Activated CD4-positive, alpha-beta T cell treated with anti-CD3 and anti-CD28 coated beads, Interleukin-2, amount 10 ng/mL, durations not matched to agents 7 days and 5 days (primary cell): ENCODE measurements at regions not wholly inside any gene's neighbourhood (a gene's known extent, or its start where the extent isn't known, plus 50 kb on each side); places are given as distances from the start of the nearest gene placed in this dataset.

Source experiments
- CTCF ChIA-PET: fragments of 350-600 bp; sonication (Branson Sonifier 250); formaldehyde crosslinking; loops from one replicate; lab custom pipeline; 2021; ENCODE audit warnings: antibody characterized with exemption; lab: Charles Lee
- POLR2A ChIA-PET: fragments of 350-600 bp; sonication (Branson Sonifier 250); formaldehyde crosslinking; loops from one replicate; lab custom pipeline; 2021; ENCODE audit warnings: antibody characterized with exemption; lab: Charles Lee
- DNase-seq: peaks from one replicate; pipeline ENCODE4 v3.0.0-alpha.2; 2020
- H3K27ac Mint-ChIP-seq: one replicate; pipeline ENCODE4 v1.8.0; 2021; ENCODE audit warnings: mild to moderate bottlenecking, moderate library complexity, mixed read lengths
- H3K27me3 Mint-ChIP-seq: one replicate; pipeline ENCODE4 v1.8.0; 2021; ENCODE audit warnings: mixed read lengths
- H3K36me3 Mint-ChIP-seq: one replicate; pipeline ENCODE4 v1.8.0; 2021; ENCODE audit warnings: low read depth, mixed read lengths
- H3K4me1 Mint-ChIP-seq: one replicate; pipeline ENCODE4 v1.8.0; 2021; ENCODE audit warnings: mixed read lengths
- H3K4me3 Mint-ChIP-seq: one replicate; pipeline ENCODE4 v1.8.0; 2021; ENCODE audit warnings: mild to moderate bottlenecking, moderate library complexity, mixed read lengths
- H3K9me3 Mint-ChIP-seq: one replicate; pipeline ENCODE4 v1.8.0; 2021; ENCODE audit warnings: mixed read lengths

DNA sequence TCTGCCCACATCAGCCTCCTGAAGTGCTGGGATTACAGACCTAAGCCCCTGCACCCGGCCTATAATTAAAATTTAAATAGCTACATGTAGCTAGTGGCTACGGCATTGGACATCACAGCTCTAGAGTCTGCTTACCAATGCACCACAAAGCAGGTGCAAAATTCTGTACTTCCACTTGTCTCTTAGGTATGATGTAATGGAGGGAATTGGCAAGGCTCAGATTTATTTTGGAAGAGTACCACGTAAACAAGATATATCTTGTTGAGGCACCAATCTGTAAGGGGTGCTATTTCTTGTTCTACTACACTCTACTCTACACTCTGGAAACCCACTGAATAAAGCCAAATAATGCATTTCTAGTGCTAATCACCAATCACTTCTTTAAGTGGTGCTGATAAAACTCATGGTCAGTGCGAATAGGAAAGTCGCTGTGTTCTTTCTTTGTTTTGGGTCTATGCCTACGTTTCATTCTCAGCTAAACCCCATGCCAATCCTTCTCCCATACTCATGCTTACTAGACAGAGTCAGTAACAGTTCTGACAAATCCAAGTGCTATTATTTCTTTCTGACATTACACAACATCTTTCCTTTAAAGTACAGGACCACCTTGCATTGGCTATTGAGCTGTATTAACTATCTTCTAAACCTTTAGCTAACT, 92.3 kb downstream of the GC start:
- Mint-ChIP-seq H3K36me3 (no peaks in the 10 kb centered on the region), H3K9me3 (no peaks in the 10 kb centered on the region), H3K27ac (no peak overlapping the region), H3K4me1 (no peaks in the 10 kb centered on the region), H3K4me3 (no peak overlapping the region), H3K27me3 (peaks cover 2% of the 10 kb centered on the region)
- CTCF ChIA-PET: interaction anchor here (1.6 kb wide), 1 partner anchor 9 kb away, joined by 3 read pairs; no protein-coding TSS in a partner anchor
- DNase-seq: no peak
- POLR2A ChIA-PET: no interaction called here

DNA sequence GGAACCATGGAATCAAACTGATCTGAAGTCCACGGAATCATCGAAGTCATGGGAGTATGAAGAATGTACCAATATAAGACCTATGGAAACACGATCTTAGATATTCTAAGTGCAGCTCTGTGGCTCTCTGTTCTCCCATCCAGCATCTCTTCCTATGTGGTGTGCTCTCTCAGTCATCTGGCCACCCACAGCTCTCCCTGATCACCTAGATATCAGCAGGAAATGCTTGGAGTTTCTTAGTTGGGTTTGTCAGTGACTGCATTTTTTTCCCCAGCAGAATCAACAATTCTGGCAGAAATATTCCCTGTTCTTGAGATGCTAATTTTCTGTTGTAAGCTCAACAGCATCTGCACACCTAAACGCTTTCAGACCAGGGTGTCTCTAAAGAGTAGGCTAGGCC, 94.1 kb downstream of the GC start:
- H3K4me3 Mint-ChIP-seq: no peak overlapping the region
- H3K27ac Mint-ChIP-seq: no peak overlapping the region
- H3K36me3 Mint-ChIP-seq: no peaks in the 10 kb centered on the region
- H3K4me1 Mint-ChIP-seq: no peaks in the 10 kb centered on the region
- DNase-seq: no peak
- POLR2A ChIA-PET: no interaction called here
- no peaks in the 10 kb centered on the region for H3K9me3 Mint-ChIP-seq
- peaks cover 2% of the 10 kb centered on the region for H3K27me3 Mint-ChIP-seq
- CTCF ChIA-PET: interaction anchor here (0.5 kb wide), 1 partner anchor 560 kb away, joined by 3 read pairs; no protein-coding TSS in a partner anchor

DNA sequence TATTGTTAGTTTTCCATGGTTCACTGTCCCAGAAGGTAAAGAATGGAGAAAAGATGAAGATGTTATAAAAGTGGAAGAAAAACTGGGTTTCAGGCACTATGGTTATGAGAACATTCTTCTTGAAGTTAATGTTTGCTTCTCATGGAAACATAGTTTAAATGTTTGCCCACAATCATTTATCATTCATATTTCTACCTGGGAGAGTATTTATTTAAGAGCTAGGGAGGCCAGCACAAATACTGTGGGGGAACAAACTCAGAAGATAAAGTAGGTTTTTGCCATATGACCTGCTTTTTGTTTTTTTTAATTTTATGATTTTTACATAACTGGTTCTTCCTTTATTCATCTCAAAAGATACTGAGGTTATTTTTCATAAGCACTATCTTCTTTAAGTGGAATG, 96.8 kb downstream of the GC start:
- ChIA-PET CTCF (no interaction called here), POLR2A (no interaction called here)
- Mint-ChIP-seq H3K4me3 (no peak overlapping the region), H3K9me3 (no peaks in the 10 kb centered on the region), H3K4me1 (no peaks in the 10 kb centered on the region), H3K27ac (no peak overlapping the region), H3K27me3 (peaks cover 4% of the 10 kb centered on the region), H3K36me3 (no peaks in the 10 kb centered on the region)
- DNase-seq: no peak

DNA sequence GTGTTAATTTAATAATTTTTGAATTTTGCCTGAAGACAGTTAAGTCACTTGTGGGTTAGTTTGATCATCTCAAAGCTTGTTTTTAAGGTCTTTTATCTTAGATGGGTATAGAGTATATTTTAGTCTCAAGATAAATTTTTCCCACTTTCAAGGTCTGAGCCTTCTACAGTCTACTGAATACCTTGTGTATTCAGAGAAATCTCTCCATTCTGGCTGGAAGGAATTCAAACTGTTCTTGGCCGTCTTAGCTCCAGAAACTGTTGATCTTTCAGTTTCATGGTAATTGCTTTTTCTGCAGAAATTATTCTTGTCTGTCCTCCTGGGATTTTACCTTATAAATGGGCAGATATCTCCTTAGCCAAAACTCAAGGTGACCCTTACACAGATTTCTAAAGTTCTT, 97.9 kb downstream of the GC start:
- ChIA-PET CTCF (no interaction called here), POLR2A (no interaction called here)
- Mint-ChIP-seq H3K9me3 (no peaks in the 10 kb centered on the region), H3K27ac (no peak overlapping the region), H3K4me3 (no peak overlapping the region), H3K4me1 (no peaks in the 10 kb centered on the region), H3K27me3 (peaks cover 7% of the 10 kb centered on the region), H3K36me3 (no peaks in the 10 kb centered on the region)
- no peak for DNase-seq

DNA sequence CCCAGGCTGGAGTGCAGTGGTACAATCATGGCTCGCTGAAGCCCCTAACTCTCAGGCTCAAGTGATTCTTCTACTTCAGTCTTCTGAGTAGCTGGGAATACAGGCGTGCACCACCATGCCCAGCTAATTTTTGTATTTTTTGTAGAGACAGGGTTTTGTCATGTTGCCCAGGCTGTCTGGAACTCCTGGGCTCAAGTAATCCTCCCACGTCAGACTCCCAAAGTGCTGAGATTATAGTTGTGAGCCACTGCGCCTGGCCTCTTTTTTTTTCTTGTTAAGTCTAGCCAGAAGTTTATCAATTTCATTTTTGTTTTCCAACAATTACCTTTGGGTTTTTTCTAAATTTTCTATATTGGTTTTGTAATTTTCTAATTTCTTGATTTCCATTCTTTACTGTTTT, 100.6 kb downstream of the GC start:
- no peak overlapping the region for H3K4me3 Mint-ChIP-seq
- H3K4me1 Mint-ChIP-seq: no peaks in the 10 kb centered on the region
- DNase-seq: no peak
- no peaks in the 10 kb centered on the region for H3K36me3 Mint-ChIP-seq
- H3K9me3 Mint-ChIP-seq: no peaks in the 10 kb centered on the region
- ChIA-PET POLR2A (no interaction called here), CTCF (no interaction called here)
- H3K27me3 Mint-ChIP-seq: peaks cover 13% of the 10 kb centered on the region
- no peak overlapping the region for H3K27ac Mint-ChIP-seq

DNA sequence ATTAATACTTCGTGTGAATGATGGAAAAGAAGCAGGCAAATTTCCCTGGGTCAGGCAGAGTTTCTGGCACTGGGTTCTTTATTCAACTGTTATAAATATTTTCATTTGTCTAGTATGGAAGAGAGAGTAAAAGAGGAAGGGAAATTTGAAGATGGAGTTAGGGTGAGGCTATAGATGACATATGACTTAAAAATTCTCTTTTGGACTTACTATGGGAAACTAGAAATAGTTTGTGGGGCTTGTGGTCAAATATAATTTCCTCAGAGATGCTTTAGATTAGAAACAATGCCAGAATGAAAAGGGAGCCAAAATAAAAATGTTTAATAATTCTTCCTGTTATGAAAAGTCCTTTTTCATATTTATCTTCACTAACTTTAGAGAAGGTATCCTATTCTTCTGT, 103.2 kb downstream of the GC start:
- DNase-seq: no peak
- no peak overlapping the region for H3K27ac Mint-ChIP-seq
- ChIA-PET POLR2A (no interaction called here), CTCF (no interaction called here)
- no peak overlapping the region for H3K4me3 Mint-ChIP-seq
- H3K9me3 Mint-ChIP-seq: no peaks in the 10 kb centered on the region
- H3K27me3 Mint-ChIP-seq: peaks cover 13% of the 10 kb centered on the region
- no peaks in the 10 kb centered on the region for H3K36me3 Mint-ChIP-seq
- H3K4me1 Mint-ChIP-seq: no peaks in the 10 kb centered on the region

DNA sequence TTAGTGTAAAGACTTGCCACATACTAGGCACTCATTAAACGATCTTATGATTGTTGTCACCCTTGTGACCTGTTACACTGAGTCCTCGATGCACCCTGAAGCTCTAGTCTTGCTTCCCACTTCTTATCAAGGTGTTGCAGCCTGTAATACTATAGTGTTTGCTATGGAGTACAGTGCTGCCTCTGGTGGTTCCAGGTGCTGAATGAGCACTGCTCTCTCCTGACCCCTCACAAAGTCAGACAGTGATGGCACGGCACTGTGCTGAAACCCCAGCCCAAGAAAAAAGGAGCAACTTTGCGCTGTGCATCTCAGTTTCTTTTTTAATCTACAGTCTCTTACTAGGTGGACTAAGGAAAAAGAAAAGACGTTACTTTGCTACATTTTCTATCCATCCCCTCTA, 106.3 kb downstream of the GC start:
- CTCF ChIA-PET: no interaction called here
- no peaks in the 10 kb centered on the region for H3K36me3 Mint-ChIP-seq
- no peak overlapping the region for H3K27ac Mint-ChIP-seq
- no peak for DNase-seq
- no peak overlapping the region for H3K4me3 Mint-ChIP-seq
- no peaks in the 10 kb centered on the region for H3K9me3 Mint-ChIP-seq
- POLR2A ChIA-PET: no interaction called here
- H3K27me3 Mint-ChIP-seq: peaks cover 11% of the 10 kb centered on the region
- no peaks in the 10 kb centered on the region for H3K4me1 Mint-ChIP-seq

DNA sequence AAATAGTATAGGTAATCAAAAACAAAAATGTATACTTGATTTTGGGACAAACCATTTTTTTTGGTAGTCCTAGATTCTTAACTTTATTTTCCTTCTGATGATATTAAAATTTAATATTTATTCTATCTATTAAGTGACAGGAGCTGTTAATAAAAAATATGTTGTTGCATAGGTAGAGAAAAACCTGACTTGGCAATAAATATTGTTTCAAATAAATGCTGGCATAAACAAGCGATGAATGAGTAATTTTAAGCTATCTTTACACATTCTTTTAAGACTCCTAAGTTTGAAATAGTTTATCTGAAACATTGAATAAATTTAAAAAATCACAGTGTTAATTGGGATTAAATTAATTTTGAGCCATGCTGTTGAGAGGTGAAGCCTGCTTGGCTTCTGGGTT, 114.6 kb downstream of the GC start:
- ChIA-PET CTCF (no interaction called here), POLR2A (no interaction called here)
- no peak overlapping the region for H3K4me3 Mint-ChIP-seq
- no peak for DNase-seq
- H3K9me3 Mint-ChIP-seq: no peaks in the 10 kb centered on the region
- H3K27ac Mint-ChIP-seq: no peak overlapping the region
- H3K4me1 Mint-ChIP-seq: no peaks in the 10 kb centered on the region
- H3K27me3 Mint-ChIP-seq: no peaks in the 10 kb centered on the region
- no peaks in the 10 kb centered on the region for H3K36me3 Mint-ChIP-seq

DNA sequence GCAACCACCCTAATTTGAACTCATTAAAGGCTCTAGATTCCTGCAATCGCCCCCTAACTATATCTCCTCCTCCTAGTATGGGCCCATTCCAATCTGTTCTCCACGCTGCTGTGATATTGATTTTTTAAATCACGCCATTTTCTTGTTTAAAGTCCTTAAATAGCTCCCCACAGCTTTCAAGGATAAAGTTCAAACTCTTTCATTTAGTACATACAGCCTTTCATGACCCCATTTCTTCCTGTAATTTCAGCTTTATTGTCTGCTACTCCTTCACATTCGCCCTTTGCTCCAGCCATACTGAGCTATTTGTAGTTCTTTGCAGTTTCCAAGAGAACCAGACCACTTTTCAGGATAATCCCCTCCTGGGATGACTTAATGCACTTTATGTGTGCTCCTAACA, 118.5 kb downstream of the GC start:
- no peaks in the 10 kb centered on the region for H3K27me3 Mint-ChIP-seq
- H3K9me3 Mint-ChIP-seq: no peaks in the 10 kb centered on the region
- ChIA-PET POLR2A (no interaction called here), CTCF (no interaction called here)
- no peak overlapping the region for H3K27ac Mint-ChIP-seq
- H3K36me3 Mint-ChIP-seq: no peaks in the 10 kb centered on the region
- no peak for DNase-seq
- H3K4me3 Mint-ChIP-seq: no peak overlapping the region
- no peaks in the 10 kb centered on the region for H3K4me1 Mint-ChIP-seq

DNA sequence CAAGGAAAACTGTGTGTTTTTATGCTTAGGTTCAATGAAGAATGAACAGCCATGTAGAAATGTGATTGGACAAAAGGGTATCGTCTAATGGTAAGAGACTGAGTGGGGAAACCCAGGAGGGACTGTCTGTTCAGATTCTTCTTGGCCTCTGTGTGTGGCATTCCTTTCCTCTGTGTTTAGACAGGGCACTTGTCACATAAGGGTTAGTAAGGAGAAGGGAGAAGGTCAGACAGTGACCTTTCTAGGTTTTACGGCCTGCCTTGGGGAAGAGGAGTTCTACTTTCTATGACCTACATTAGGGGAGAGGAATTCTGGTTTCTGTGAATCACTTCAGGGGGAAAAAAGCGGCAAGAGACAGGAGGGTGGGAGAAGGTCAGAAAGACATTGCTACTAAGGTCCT, 119.5 kb downstream of the GC start:
- CTCF ChIA-PET: no interaction called here
- no peaks in the 10 kb centered on the region for H3K9me3 Mint-ChIP-seq
- POLR2A ChIA-PET: no interaction called here
- no peaks in the 10 kb centered on the region for H3K36me3 Mint-ChIP-seq
- no peaks in the 10 kb centered on the region for H3K4me1 Mint-ChIP-seq
- no peak overlapping the region for H3K4me3 Mint-ChIP-seq
- no peaks in the 10 kb centered on the region for H3K27me3 Mint-ChIP-seq
- no peak overlapping the region for H3K27ac Mint-ChIP-seq
- DNase-seq: no peak

DNA sequence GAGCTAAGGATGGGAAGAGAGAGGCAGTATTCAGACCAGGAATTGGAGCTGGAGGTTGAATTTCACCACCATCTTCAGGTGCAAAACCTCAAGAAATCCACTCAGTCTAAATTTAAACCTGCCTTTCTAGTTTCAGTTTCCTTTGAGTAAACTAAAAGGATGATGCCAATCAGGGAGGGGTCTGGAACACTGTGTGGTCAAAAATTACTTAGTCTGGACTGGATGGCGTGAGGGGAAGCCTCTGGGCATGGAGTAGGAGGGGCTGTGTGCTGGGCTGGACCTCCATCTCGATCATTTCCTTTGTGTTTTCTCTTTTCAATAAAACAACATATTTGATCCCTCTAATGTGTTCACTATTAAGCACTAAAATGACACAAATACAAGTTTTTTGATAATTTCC, 120.1 kb downstream of the GC start:
- ChIA-PET CTCF (no interaction called here), POLR2A (no interaction called here)
- H3K27me3 Mint-ChIP-seq: no peaks in the 10 kb centered on the region
- DNase-seq: no peak
- H3K9me3 Mint-ChIP-seq: no peaks in the 10 kb centered on the region
- no peak overlapping the region for H3K4me3 Mint-ChIP-seq
- no peaks in the 10 kb centered on the region for H3K36me3 Mint-ChIP-seq
- no peak overlapping the region for H3K27ac Mint-ChIP-seq
- no peaks in the 10 kb centered on the region for H3K4me1 Mint-ChIP-seq

DNA sequence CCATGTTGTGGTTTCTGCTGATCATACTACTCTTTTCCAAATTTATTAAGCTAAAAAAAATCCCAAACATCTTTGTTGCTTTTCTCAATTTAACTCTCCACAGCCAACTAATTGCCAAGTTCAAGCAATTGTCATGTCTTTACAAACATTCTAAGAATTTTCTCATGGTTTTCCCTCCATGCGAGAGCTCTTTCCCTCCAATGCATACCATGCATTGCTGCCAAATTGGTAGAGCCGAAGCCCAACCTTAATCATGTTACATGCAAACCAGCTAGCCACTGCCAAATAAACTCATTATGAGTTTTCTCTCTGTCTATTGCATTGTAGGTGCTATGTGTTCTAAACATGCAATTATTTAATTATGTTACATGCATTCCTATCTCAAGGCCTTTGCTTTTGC, 123.9 kb downstream of the GC start:
- no peak overlapping the region for H3K4me3 Mint-ChIP-seq
- no peak overlapping the region for H3K27ac Mint-ChIP-seq
- H3K9me3 Mint-ChIP-seq: no peaks in the 10 kb centered on the region
- no peaks in the 10 kb centered on the region for H3K4me1 Mint-ChIP-seq
- CTCF ChIA-PET: no interaction called here
- POLR2A ChIA-PET: no interaction called here
- no peak for DNase-seq
- peaks cover 1% of the 10 kb centered on the region for H3K27me3 Mint-ChIP-seq
- no peaks in the 10 kb centered on the region for H3K36me3 Mint-ChIP-seq

DNA sequence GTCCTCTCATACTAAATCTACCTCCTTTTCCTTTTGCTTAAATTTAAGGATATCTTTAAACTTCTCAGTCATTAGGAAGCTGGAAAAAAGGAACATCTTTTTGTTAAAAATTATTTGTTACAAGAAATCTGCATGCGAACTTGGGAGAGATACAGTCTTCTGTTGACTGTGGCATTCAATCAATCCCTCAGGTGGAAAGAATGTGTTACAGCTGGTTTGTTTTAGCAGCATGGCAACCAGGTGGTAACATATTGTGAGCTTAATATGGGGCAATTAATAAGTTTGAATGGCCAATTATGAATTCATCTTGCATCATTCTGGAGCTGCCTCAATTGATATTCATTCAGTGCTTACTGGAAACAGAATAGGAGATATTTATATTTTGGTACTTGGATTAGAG, 135.0 kb downstream of the GC start:
- no peak for DNase-seq
- no peak overlapping the region for H3K27ac Mint-ChIP-seq
- H3K27me3 Mint-ChIP-seq: no peaks in the 10 kb centered on the region
- no peaks in the 10 kb centered on the region for H3K4me1 Mint-ChIP-seq
- ChIA-PET CTCF (no interaction called here), POLR2A (no interaction called here)
- no peak overlapping the region for H3K4me3 Mint-ChIP-seq
- H3K9me3 Mint-ChIP-seq: no peaks in the 10 kb centered on the region
- H3K36me3 Mint-ChIP-seq: no peaks in the 10 kb centered on the region

DNA sequence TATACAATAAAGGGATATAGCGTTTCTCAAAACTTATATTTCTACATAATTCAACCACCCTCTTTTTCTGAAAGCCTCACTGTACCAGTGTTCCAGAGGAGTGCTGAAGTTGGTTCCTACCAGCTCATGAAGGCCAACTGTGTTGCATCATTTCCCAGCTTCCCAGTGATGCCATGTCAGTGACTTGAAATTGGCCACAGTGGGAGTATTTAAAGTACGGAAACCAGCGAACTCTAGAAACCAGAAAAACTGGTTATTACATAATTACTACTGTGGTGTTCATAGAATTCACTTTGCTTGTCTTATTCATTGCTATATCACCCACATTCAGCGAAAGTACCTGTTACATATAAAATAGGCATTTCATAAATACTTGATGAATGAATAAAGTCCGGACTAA, 135.4 kb downstream of the GC start:
- DNase-seq: no peak
- ChIA-PET POLR2A (no interaction called here), CTCF (no interaction called here)
- H3K4me1 Mint-ChIP-seq: no peaks in the 10 kb centered on the region
- H3K9me3 Mint-ChIP-seq: no peaks in the 10 kb centered on the region
- H3K27me3 Mint-ChIP-seq: no peaks in the 10 kb centered on the region
- no peak overlapping the region for H3K4me3 Mint-ChIP-seq
- no peaks in the 10 kb centered on the region for H3K36me3 Mint-ChIP-seq
- no peak overlapping the region for H3K27ac Mint-ChIP-seq
